Caco-2 (cell line): ENCODE measurements at regions not wholly inside any gene's neighbourhood (a gene's known extent, or its start where the extent isn't known, plus 50 kb on each side); places are given as distances from the start of the nearest gene placed in this dataset.
"Not testable (repeated sequence)": the region's sequence is repeated elsewhere in the genome, so short reads cannot be mapped to it uniquely, and the experiment has no call there.

Source experiments
- BruUV-seq: library from RNA; stranded (reverse); fragments of 400-500 nt; replicated peaks from 2 replicates; lab custom pipeline; 2021; lab: Mats Ljungman, UMichigan
- CTCF ChIA-PET: fragments of 300-600 bp; sonication (Branson Sonifier 250); formaldehyde crosslinking; loops from one replicate; lab custom pipeline; 2022; ENCODE audit warnings: antibody characterized with exemption; lab: Charles Lee
- POLR2A ChIA-PET: fragments of 300-600 bp; sonication (Branson Sonifier 250); formaldehyde crosslinking; loops from one replicate; lab custom pipeline; 2022; ENCODE audit warnings: antibody characterized with exemption; lab: Charles Lee
- DNase-seq, 2 experiments: peaks; one replicate each; pipeline versions ENCODE4 v3.0.0 to v3.0.0-alpha.2; 2020 to 2022
- H3K27me3 ChIP-seq: replicated peaks from 2 replicates; pipeline ENCODE4 v1.6.0; 2011; ENCODE audit warnings: low read length; ENCODE audit not compliant: control insufficient read depth, insufficient read depth
- H3K36me3 ChIP-seq: 2 replicates; pipeline ENCODE4 v1.5.1; 2011; ENCODE audit warnings: low read length; ENCODE audit not compliant: control insufficient read depth, insufficient read depth
- H3K4me1 ChIP-seq: fragments of 250-450 bp; sonication (Bioruptor Pico); 2 replicates; pipeline ENCODE4 v1.5.1; 2020; ENCODE audit warnings: mild to moderate bottlenecking
- H3K4me3 ChIP-seq: 2 replicates; pipeline ENCODE4 v1.5.1; 2011; ENCODE audit warnings: low read depth, mild to moderate bottlenecking, control low read depth, low read length
- H3K9me3 ChIP-seq: fragments of 250-450 bp; sonication (Bioruptor Pico); 2 replicates; pipeline ENCODE4 v1.5.1; 2020; ENCODE audit warnings: mild to moderate bottlenecking, moderate library complexity
- H3K27ac Mint-ChIP-seq: one replicate; pipeline ENCODE4 v1.8.0; 2022; ENCODE audit warnings: mixed read lengths; ENCODE audit not compliant: unreplicated experiment
- H3K27me3 Mint-ChIP-seq: one replicate; pipeline ENCODE4 v1.8.0; 2022; ENCODE audit warnings: mixed read lengths; ENCODE audit not compliant: insufficient read depth, unreplicated experiment
- H3K36me3 Mint-ChIP-seq: one replicate; pipeline ENCODE4 v1.8.0; 2022; ENCODE audit warnings: mild to moderate bottlenecking, mixed read lengths; ENCODE audit not compliant: insufficient read depth, unreplicated experiment
- H3K4me1 Mint-ChIP-seq: one replicate; pipeline ENCODE4 v1.8.0; 2022; ENCODE audit warnings: low read depth, mixed read lengths; ENCODE audit not compliant: unreplicated experiment
- H3K4me3 Mint-ChIP-seq: one replicate; pipeline ENCODE4 v1.8.0; 2022; ENCODE audit warnings: mild to moderate bottlenecking, moderate library complexity, mixed read lengths; ENCODE audit not compliant: unreplicated experiment
- H3K9me3 Mint-ChIP-seq: one replicate; pipeline ENCODE4 v1.8.0; 2022; ENCODE audit warnings: mixed read lengths; ENCODE audit not compliant: unreplicated experiment
- intact Hi-C: fragments of 100-400 bp; cut with micrococcal nuclease; formaldehyde crosslinking; loops from one replicate; pipeline ENCODE4 v1.10.0; 2022; ENCODE audit not compliant: unreplicated experiment
- TF ChIP-seq, protein P1 (sequence below), 2 experiments: fragments of 200-600 bp in 1 of 2; IDR thresholded peaks; 1 replicate in 1 of 2; 2 replicates in 1 of 2; pipeline versions ENCODE4 v1.5.1 to v1.8.0; 2011 to 2022; ENCODE audit warnings: antibody characterized with exemption in 1 of 2, control low read depth in 1 of 2, inconsistent platforms in 1 of 2, low read depth in 1 of 2, low read length in 1 of 2, mild to moderate bottlenecking in 1 of 2, moderate library complexity in 1 of 2; ENCODE audit not compliant: insufficient read depth in 1 of 2, severe bottlenecking in 1 of 2, unreplicated experiment in 1 of 2

- no peaks in the 10 kb centered on the region for H3K36me3 ChIP-seq
- H3K27me3 ChIP-seq, result no peaks in the 10 kb centered on the region
- H3K4me3 Mint-ChIP-seq, result no peak overlapping the region
- no peaks in the 10 kb centered on the region for H3K27me3 Mint-ChIP-seq
- no peak for DNase-seq
- intact Hi-C loops, result no loop called here
- no peaks in the 10 kb centered on the region for H3K4me1 ChIP-seq
- H3K27ac Mint-ChIP-seq, result no peak overlapping the region
- H3K36me3 Mint-ChIP-seq, result no peaks in the 10 kb centered on the region
- H3K9me3 ChIP-seq, result no peaks in the 10 kb centered on the region
- POLR2A ChIA-PET, result no interaction called here
- no peaks in the 10 kb centered on the region for H3K4me1 Mint-ChIP-seq
- H3K4me3 ChIP-seq, result no peak overlapping the region
- H3K9me3 Mint-ChIP-seq, result no peaks in the 10 kb centered on the region
- CTCF ChIA-PET, result no interaction called here
- TF ChIP-seq, protein P1, sequence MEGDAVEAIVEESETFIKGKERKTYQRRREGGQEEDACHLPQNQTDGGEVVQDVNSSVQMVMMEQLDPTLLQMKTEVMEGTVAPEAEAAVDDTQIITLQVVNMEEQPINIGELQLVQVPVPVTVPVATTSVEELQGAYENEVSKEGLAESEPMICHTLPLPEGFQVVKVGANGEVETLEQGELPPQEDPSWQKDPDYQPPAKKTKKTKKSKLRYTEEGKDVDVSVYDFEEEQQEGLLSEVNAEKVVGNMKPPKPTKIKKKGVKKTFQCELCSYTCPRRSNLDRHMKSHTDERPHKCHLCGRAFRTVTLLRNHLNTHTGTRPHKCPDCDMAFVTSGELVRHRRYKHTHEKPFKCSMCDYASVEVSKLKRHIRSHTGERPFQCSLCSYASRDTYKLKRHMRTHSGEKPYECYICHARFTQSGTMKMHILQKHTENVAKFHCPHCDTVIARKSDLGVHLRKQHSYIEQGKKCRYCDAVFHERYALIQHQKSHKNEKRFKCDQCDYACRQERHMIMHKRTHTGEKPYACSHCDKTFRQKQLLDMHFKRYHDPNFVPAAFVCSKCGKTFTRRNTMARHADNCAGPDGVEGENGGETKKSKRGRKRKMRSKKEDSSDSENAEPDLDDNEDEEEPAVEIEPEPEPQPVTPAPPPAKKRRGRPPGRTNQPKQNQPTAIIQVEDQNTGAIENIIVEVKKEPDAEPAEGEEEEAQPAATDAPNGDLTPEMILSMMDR (IDR thresholded peaks at IDR 0.05; ENCODE audit: insufficient read depth in 1 of 2, low read depth in 1 of 2, low read length in 1 of 2, severe bottlenecking in 1 of 2, unreplicated experiment in 1 of 2), result no peak
- no TSS peak for BruUV-seq
These were observed 54.2 kb upstream of the RABGAP1L start for GRCh38 chr1:174105086-174105485.

- CTCF ChIA-PET, result interaction anchor here (0.7 kb wide), 1 partner anchor 40 kb away, joined by 3 read pairs; no protein-coding TSS in a partner anchor
These were observed 55.6 kb upstream of the RABGAP1L start for GRCh38 chr1:174103766-174104165.

DNA sequence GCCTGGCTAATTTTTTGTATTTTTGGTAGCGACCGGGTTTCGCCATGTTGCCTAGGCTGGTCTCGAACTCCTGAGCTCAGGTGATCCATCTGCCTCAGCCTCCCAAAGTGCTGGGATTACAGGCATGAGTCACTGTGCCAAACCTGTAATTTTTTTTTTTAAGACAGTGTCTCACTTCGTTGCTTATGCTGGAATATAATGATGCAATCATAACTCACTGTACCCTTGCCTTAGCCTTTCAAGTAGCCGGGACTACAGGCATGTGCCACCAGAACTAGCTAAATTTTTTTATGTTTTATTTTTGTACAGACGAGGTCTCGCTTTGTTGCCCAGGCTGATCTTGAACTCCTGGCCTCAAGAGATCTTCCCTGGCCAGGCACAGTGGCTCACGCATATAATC is 57.3 kb upstream of the RABGAP1L start:
- H3K4me3 Mint-ChIP-seq, BruUV-seq, H3K4me3 ChIP-seq, H3K36me3 ChIP-seq, H3K36me3 Mint-ChIP-seq, H3K27ac Mint-ChIP-seq, H3K9me3 Mint-ChIP-seq, POLR2A ChIA-PET, H3K4me1 Mint-ChIP-seq, DNase-seq, H3K27me3 ChIP-seq, H3K27me3 Mint-ChIP-seq, intact Hi-C loops, CTCF ChIA-PET, H3K4me1 ChIP-seq, H3K9me3 ChIP-seq: not testable (repeated sequence)

More at GRCh38 chr1:174103766-174104165, 55.6 kb upstream of the RABGAP1L start:
- DNase-seq, result no peak
- H3K9me3 Mint-ChIP-seq, result no peaks in the 10 kb centered on the region
- H3K36me3 Mint-ChIP-seq, result no peaks in the 10 kb centered on the region
- intact Hi-C loops, result loop anchor here (1.0 kb wide), 1 partner anchor 42 kb away; no protein-coding TSS in a partner anchor
- H3K4me3 Mint-ChIP-seq, result no peak overlapping the region
- no peaks in the 10 kb centered on the region for H3K27me3 ChIP-seq
- H3K4me3 ChIP-seq, result no peak overlapping the region
- TF ChIP-seq, protein P1 (IDR thresholded peaks at IDR 0.05; ENCODE audit: insufficient read depth in 1 of 2, low read depth in 1 of 2, low read length in 1 of 2, severe bottlenecking in 1 of 2, unreplicated experiment in 1 of 2), result no peak
- H3K27ac Mint-ChIP-seq, result no peak overlapping the region
- H3K4me1 ChIP-seq, result no peaks in the 10 kb centered on the region
- POLR2A ChIA-PET, result no interaction called here
- no peaks in the 10 kb centered on the region for H3K9me3 ChIP-seq
- H3K27me3 Mint-ChIP-seq, result no peaks in the 10 kb centered on the region
- H3K4me1 Mint-ChIP-seq, result no peaks in the 10 kb centered on the region
- no peaks in the 10 kb centered on the region for H3K36me3 ChIP-seq
- BruUV-seq, result no TSS peak

DNA sequence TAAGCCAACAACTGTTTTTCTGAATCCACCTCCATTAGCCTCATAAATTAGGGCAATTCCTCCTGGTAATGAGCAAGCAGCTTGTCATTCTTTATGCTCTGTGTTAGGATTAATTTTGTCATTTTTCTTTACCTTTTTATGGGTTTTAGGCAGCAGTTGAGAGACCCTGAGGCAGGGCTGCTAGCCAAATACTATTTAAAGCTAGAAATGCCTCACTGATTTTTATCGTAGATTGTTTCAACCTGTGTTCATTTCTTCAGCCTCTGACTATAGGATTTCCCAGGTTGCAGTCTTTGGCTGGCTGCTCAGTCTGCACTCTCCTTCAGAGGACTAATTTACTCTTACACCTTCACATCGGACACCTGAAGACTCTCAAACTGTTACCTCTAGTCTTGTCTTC is 61.9 kb upstream of the RABGAP1L start:
- H3K4me3 Mint-ChIP-seq, result no peak overlapping the region
- Histone ChIP-seq H3K9me3 (no peaks in the 10 kb centered on the region), H3K4me1 (no peaks in the 10 kb centered on the region), H3K36me3 (no peaks in the 10 kb centered on the region), H3K27me3 (no peaks in the 10 kb centered on the region), H3K4me3 (no peak overlapping the region)
- BruUV-seq, result no TSS peak
- H3K36me3 Mint-ChIP-seq, result no peaks in the 10 kb centered on the region
- H3K27ac Mint-ChIP-seq, result no peak overlapping the region
- H3K9me3 Mint-ChIP-seq, result no peaks in the 10 kb centered on the region
- intact Hi-C loops, result no loop called here
- no peaks in the 10 kb centered on the region for H3K4me1 Mint-ChIP-seq
- ChIA-PET CTCF (no interaction called here), POLR2A (no interaction called here)
- no peaks in the 10 kb centered on the region for H3K27me3 Mint-ChIP-seq
- TF ChIP-seq, protein P1 (IDR thresholded peaks at IDR 0.05; ENCODE audit: insufficient read depth in 1 of 2, low read depth in 1 of 2, low read length in 1 of 2, severe bottlenecking in 1 of 2, unreplicated experiment in 1 of 2), result no peak
- no peak for DNase-seq

- intact Hi-C loops, result loop anchor here (1.0 kb wide), 1 partner anchor 124 kb away; no protein-coding TSS in a partner anchor
- peak in 1 of 2 experiments; percentile 13 for DNase-seq
These were observed 65.5 kb upstream of the RABGAP1L start for GRCh38 chr1:174093789-174094188.

More at GRCh38 chr1:174093789-174094188, 65.5 kb upstream of the RABGAP1L start:
- H3K4me1 Mint-ChIP-seq, H3K27ac Mint-ChIP-seq, H3K4me3 ChIP-seq, H3K4me1 ChIP-seq, H3K9me3 ChIP-seq, H3K4me3 Mint-ChIP-seq, H3K36me3 Mint-ChIP-seq, H3K9me3 Mint-ChIP-seq, POLR2A ChIA-PET, H3K36me3 ChIP-seq, BruUV-seq, H3K27me3 Mint-ChIP-seq, H3K27me3 ChIP-seq: not testable (repeated sequence)
- CTCF ChIA-PET, result interaction anchor here (0.6 kb wide), 1 partner anchor 65 kb away, joined by 3 read pairs; no protein-coding TSS in a partner anchor
